Astrocyte (in vitro differentiated cells and primary cell): ENCODE measurements at regions not wholly inside any gene's neighbourhood (a gene's known extent, or its start where the extent isn't known, plus 50 kb on each side); places are given as distances from the start of the nearest gene placed in this dataset.

Experiments
- DNase-seq: peaks from one replicate; pipeline ENCODE4 v3.0.0-alpha.2; 2010; ENCODE audit warnings: low read depth
- FAIRE-seq: peaks from 2 replicates; lab custom pipeline; 2011; peaks lifted over from hg19 to GRCh38; lab: Jason Lieb, UNC
- H2AFZ ChIP-seq: 2 replicates; pipeline ENCODE4 v1.6.0; 2012; ENCODE audit warnings: low read depth, low read length, inconsistent platforms
- H3K27ac ChIP-seq: 2 replicates; pipeline ENCODE4 v1.5.1; 2011; ENCODE audit warnings: low read depth, low read length, inconsistent platforms
- H3K27me3 ChIP-seq: 2 replicates; pipeline ENCODE4 v1.6.0; 2011; ENCODE audit warnings: low read length, inconsistent platforms; ENCODE audit not compliant: insufficient read depth
- H3K36me3 ChIP-seq: 2 replicates; pipeline ENCODE4 v1.5.1; 2011; ENCODE audit warnings: low read length, inconsistent platforms; ENCODE audit not compliant: insufficient read depth
- H3K4me1 ChIP-seq: 2 replicates; pipeline ENCODE4 v1.5.1; 2011; ENCODE audit warnings: low read length, inconsistent platforms; ENCODE audit not compliant: insufficient read depth
- H3K4me2 ChIP-seq: 2 replicates; pipeline ENCODE4 v1.6.0; 2012; ENCODE audit warnings: low read length, inconsistent platforms
- H3K4me3 ChIP-seq: 2 replicates; pipeline ENCODE4 v1.5.1; 2011; ENCODE audit warnings: low read depth, mild to moderate bottlenecking, low read length, inconsistent platforms; ENCODE audit not compliant: insufficient read depth
- H3K79me2 ChIP-seq: 2 replicates; pipeline ENCODE4 v1.6.0; 2012; ENCODE audit warnings: mild to moderate bottlenecking, low read length, inconsistent platforms; ENCODE audit not compliant: insufficient read depth
- H3K9ac ChIP-seq: 2 replicates; pipeline ENCODE4 v1.6.0; 2012; ENCODE audit warnings: mild to moderate bottlenecking, low read length, inconsistent platforms
- H3K9me3 ChIP-seq: 2 replicates; pipeline ENCODE4 v1.5.1; 2012; ENCODE audit warnings: low read depth, mild to moderate bottlenecking, low read length, inconsistent platforms; ENCODE audit not compliant: insufficient read depth
- H4K20me1 ChIP-seq: 2 replicates; pipeline ENCODE4 v1.6.0; 2012; ENCODE audit warnings: low read length, inconsistent platforms; ENCODE audit not compliant: insufficient read depth
- H3K27ac Mint-ChIP-seq: one replicate; pipeline ENCODE4 v1.8.0; 2021; ENCODE audit warnings: mild to moderate bottlenecking, mixed read lengths; ENCODE audit not compliant: unreplicated experiment
- H3K27me3 Mint-ChIP-seq: one replicate; pipeline ENCODE4 v1.8.0; 2021; ENCODE audit warnings: low read depth, mixed read lengths; ENCODE audit not compliant: unreplicated experiment
- H3K36me3 Mint-ChIP-seq: one replicate; pipeline ENCODE4 v1.8.0; 2021; ENCODE audit warnings: low read depth, mixed read lengths; ENCODE audit not compliant: unreplicated experiment
- H3K4me1 Mint-ChIP-seq: one replicate; pipeline ENCODE4 v1.8.0; 2021; ENCODE audit warnings: low read depth, mixed read lengths; ENCODE audit not compliant: unreplicated experiment
- H3K4me3 Mint-ChIP-seq: one replicate; pipeline ENCODE4 v1.8.0; 2021; ENCODE audit warnings: mild to moderate bottlenecking, moderate library complexity, mixed read lengths; ENCODE audit not compliant: unreplicated experiment
- H3K9me3 Mint-ChIP-seq: one replicate; pipeline ENCODE4 v1.8.0; 2021; ENCODE audit warnings: mild to moderate bottlenecking, mixed read lengths; ENCODE audit not compliant: unreplicated experiment
- EZH2 ChIP-seq: IDR thresholded peaks from 2 replicates; pipeline ENCODE4 v1.6.1; 2012; ENCODE audit warnings: mild to moderate bottlenecking, low read length, inconsistent platforms; ENCODE audit not compliant: insufficient read depth
- TF ChIP-seq, protein P1 (sequence below): IDR thresholded peaks from 2 replicates; pipeline ENCODE4 v1.5.1; 2011; ENCODE audit warnings: low read depth, mild to moderate bottlenecking, inconsistent platforms, low read length, moderate library complexity; ENCODE audit not compliant: insufficient read depth

- H2AFZ ChIP-seq = peak overlapping the region; percentile 19
- H3K27ac ChIP-seq = no peak overlapping the region
- Mint-ChIP-seq H3K9me3 (peaks cover 4% of the 10 kb centered on the region), H3K4me1 (peaks cover 58% of the 10 kb centered on the region), H3K27me3 (no peaks in the 10 kb centered on the region), H3K36me3 (no peaks in the 10 kb centered on the region), H3K27ac (peak overlapping the region; percentile 60), H3K4me3 (no peak overlapping the region)
- H3K4me3 ChIP-seq = no peak overlapping the region
- TF ChIP-seq EZH2 = no peak
- TF ChIP-seq, protein P1, sequence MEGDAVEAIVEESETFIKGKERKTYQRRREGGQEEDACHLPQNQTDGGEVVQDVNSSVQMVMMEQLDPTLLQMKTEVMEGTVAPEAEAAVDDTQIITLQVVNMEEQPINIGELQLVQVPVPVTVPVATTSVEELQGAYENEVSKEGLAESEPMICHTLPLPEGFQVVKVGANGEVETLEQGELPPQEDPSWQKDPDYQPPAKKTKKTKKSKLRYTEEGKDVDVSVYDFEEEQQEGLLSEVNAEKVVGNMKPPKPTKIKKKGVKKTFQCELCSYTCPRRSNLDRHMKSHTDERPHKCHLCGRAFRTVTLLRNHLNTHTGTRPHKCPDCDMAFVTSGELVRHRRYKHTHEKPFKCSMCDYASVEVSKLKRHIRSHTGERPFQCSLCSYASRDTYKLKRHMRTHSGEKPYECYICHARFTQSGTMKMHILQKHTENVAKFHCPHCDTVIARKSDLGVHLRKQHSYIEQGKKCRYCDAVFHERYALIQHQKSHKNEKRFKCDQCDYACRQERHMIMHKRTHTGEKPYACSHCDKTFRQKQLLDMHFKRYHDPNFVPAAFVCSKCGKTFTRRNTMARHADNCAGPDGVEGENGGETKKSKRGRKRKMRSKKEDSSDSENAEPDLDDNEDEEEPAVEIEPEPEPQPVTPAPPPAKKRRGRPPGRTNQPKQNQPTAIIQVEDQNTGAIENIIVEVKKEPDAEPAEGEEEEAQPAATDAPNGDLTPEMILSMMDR = no peak
- no peaks in the 10 kb centered on the region for H3K36me3 ChIP-seq
- peak overlapping the region; percentile 13 for H3K9ac ChIP-seq
- FAIRE-seq (no peak), DNase-seq (no peak)
- H3K9me3 ChIP-seq = no peaks in the 10 kb centered on the region
- H3K4me1 ChIP-seq = peaks cover 16% of the 10 kb centered on the region
- H3K27me3 ChIP-seq = no peaks in the 10 kb centered on the region
- no peaks in the 10 kb centered on the region for H4K20me1 ChIP-seq
- no peaks in the 10 kb centered on the region for H3K79me2 ChIP-seq
- H3K4me2 ChIP-seq = peak overlapping the region; percentile 6
Measured at GRCh38 chr12:58502841-58503240, 417.5 kb downstream of the LRIG3 start.

GRCh38 chr12:58503731-58504130, 416.6 kb downstream of the LRIG3 start:
- peak overlapping the region; percentile 87 for H3K27ac Mint-ChIP-seq
- Histone ChIP-seq H3K27me3 (no peaks in the 10 kb centered on the region), H3K9ac (no peak overlapping the region), H3K4me1 (peaks cover 16% of the 10 kb centered on the region), H3K27ac (no peak overlapping the region), H3K4me2 (no peak overlapping the region), H3K4me3 (no peak overlapping the region), H3K9me3 (no peaks in the 10 kb centered on the region), H3K36me3 (no peaks in the 10 kb centered on the region), H3K79me2 (no peaks in the 10 kb centered on the region), H4K20me1 (no peaks in the 10 kb centered on the region), H2AFZ (no peak overlapping the region)
- FAIRE-seq (no peak), DNase-seq (no peak)
- peaks cover 4% of the 10 kb centered on the region for H3K9me3 Mint-ChIP-seq
- H3K4me1 Mint-ChIP-seq = peaks cover 61% of the 10 kb centered on the region
- no peak for TF ChIP-seq EZH2
- TF ChIP-seq, protein P1 = no peak
- no peaks in the 10 kb centered on the region for H3K27me3 Mint-ChIP-seq
- peak overlapping the region; percentile 13 for H3K4me3 Mint-ChIP-seq
- H3K36me3 Mint-ChIP-seq = peaks cover 4% of the 10 kb centered on the region

DNA sequence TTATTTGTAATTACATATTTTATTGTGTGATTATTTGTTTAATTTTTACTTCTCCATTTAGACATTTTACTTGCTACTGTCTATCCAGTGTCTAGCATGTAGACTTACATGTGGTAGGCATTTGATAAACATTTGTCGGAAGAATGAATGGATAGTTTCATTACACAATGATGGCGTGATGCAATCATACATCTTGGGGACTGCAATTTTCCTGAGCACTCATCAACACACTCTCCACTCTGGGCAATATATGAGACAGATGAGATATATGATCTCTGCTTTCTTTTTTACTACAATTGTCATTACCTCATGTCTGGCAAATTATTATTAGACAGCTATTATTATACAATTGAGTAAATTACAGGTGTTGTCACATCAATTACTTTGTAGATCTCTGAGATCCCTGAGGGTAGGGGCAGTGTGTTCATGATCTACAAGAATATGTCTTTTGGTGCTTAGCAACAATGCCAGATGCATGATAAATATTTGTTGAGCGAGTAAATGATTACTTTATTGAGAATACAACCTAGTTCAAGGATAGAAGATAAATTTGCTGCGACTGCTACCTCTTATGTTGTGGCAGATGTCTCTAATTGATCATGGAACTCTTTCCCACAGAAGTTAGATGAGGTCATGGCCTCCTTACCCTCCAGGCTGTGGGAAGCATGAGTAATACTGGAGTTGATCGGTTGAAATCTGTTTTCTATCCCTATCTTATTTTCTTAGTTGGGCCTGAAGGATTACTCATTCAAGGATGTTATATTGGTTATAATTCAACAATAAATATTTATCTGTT, 416.0 kb downstream of the LRIG3 start:
- Histone ChIP-seq H3K9me3 (no peaks in the 10 kb centered on the region), H3K4me1 (peaks cover 19% of the 10 kb centered on the region), H3K79me2 (no peaks in the 10 kb centered on the region), H3K4me2 (no peak overlapping the region), H3K27ac (peak overlapping the region; percentile 11), H3K4me3 (no peak overlapping the region), H4K20me1 (no peaks in the 10 kb centered on the region), H2AFZ (no peak overlapping the region), H3K9ac (no peak overlapping the region), H3K36me3 (no peaks in the 10 kb centered on the region), H3K27me3 (no peaks in the 10 kb centered on the region)
- FAIRE-seq (no peak), DNase-seq (peak; percentile 56)
- Mint-ChIP-seq H3K27ac (peak overlapping the region; percentile 87), H3K4me1 (peaks cover 64% of the 10 kb centered on the region), H3K4me3 (no peak overlapping the region), H3K27me3 (no peaks in the 10 kb centered on the region), H3K9me3 (peaks cover 7% of the 10 kb centered on the region), H3K36me3 (peaks cover 4% of the 10 kb centered on the region)
- no peak for TF ChIP-seq EZH2
- TF ChIP-seq, protein P1 = no peak
